HG02610 (cell line): ENCODE measurements at regions not wholly inside any gene's neighbourhood (a gene's known extent, or its start where the extent isn't known, plus 50 kb on each side); places are given as distances from the start of the nearest gene placed in this dataset.
"Not testable (repeated sequence)": the region's sequence is repeated elsewhere in the genome, so short reads cannot be mapped to it uniquely, and the experiment has no call there.

ENCODE experiments used
- ATAC-seq: cut with Tn5 transposase; IDR thresholded peaks from one replicate; pipeline ENCODE4 v1.9.1; 2021; ENCODE audit warnings: mild to moderate bottlenecking, moderate library complexity; ENCODE audit not compliant: unreplicated experiment

- ATAC-seq: no peak
Observed at GRCh38 chr3:146781059-146781458, 175.9 kb upstream of the PLSCR5 start.

- no peak for ATAC-seq
Observed at GRCh38 chr3:146780251-146780650, 175.1 kb upstream of the PLSCR5 start.

GRCh38 chr3:146777941-146778340 lies 172.8 kb upstream of the PLSCR5 start:
- ATAC-seq: no peak

DNA sequence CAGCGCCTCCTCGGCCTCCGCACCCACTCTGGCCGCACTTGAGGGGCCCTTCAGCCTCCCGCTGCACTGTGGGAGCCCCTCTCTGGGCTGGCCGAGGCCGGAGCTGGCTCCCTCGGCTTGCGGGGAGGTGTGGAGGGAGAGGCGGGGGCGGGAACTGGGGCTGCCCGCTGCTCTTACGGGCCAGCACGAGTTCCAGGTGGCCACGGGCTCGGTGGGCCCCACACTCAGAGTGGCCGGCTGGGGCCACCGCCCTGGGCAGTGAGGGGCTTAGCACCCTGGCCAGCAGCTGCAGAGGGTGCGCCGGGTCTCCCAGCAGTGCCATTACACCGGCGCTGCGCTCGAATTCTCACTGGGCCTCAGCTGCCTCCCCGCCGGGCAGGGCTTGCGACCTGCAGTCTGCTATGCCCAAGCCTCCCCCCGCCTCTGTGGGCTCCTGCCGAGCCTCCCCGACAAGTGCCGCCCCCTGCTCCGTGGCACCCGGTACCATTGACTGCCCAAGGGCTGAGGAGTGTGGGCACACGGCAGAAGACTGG lies 167.1 kb upstream of the PLSCR5 start:
- no peak for ATAC-seq

DNA sequence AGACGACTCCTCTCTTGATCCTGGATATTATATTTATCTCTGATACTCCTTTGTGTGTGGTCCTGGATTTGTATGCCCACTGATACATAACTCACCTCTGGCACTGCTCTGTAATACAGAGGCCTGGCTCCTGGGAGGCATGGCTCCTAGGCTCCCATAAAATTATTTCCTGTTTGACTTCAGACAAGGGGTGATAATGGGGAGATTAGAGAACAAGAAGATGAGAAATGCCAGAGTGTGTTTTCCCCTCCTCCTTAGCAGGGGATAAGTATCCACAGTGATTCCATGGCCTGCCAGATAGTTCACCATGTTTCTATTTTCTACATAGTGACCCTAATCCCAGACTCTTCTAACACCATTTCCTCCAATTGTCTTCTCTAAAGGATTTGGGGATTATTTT lies 165.7 kb upstream of the PLSCR5 start:
- no peak for ATAC-seq

GRCh38 chr3:146770301-146770700 lies 165.2 kb upstream of the PLSCR5 start:
- no peak for ATAC-seq

- no peak for ATAC-seq
Observed at GRCh38 chr3:146757759-146758158, 152.6 kb upstream of the PLSCR5 start.

DNA sequence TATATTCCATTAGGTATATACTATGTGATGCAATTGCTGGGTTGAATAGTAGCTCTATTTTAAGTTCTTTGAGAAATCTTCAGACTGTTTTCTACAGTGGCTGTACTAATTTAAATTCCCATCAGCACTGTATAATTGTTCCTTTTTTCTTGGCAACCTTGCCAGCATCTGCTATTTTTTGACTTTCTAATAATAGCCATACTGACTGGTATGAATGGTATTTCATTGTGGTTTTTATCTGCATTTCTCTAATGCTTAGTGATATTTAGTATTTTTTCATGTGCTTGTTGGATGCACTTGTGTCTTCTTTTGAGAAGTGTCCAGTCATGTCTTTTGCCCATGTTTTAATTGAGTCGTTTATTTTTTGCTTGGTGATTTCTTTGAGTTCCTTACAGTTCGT lies 145.1 kb upstream of the PLSCR5 start:
- no peak for ATAC-seq

DNA sequence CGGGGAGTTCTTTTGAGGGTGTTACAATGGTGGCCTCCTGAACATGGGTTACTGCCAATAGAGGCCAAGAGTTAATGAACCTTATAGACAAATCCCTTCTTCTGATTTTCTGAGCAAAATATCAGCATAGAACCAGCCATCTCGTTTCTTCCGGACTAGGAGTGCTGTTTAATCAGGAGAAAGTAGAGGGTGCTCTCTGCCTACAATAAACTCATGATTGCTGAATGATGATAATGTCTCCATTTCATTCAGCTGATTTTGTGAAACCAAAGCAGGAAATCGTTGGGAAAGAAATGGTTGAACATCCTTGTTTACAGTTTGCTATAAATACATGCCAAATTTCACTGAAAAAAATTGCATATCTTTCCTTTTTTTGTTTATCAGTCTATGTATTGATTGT lies 142.8 kb upstream of the PLSCR5 start:
- ATAC-seq: no peak

DNA sequence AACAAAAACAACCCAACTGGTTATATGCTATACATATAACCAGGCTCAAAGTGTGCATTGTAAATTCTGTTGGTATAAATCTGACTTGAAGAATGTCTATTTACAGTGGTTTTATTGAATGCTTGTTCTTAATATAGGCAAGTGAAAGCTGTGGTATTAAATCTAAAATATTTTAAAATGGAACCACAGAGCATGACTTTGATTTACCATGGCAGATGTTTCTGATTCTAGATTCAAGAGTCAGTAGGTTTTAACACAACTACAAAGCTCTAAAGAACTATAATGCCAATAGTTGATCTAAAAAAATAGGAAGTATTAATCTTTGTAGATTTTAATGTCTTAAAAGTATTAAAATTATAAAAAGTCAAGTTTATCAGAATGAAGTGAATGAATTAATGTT lies 141.9 kb upstream of the PLSCR5 start:
- ATAC-seq: no peak

DNA sequence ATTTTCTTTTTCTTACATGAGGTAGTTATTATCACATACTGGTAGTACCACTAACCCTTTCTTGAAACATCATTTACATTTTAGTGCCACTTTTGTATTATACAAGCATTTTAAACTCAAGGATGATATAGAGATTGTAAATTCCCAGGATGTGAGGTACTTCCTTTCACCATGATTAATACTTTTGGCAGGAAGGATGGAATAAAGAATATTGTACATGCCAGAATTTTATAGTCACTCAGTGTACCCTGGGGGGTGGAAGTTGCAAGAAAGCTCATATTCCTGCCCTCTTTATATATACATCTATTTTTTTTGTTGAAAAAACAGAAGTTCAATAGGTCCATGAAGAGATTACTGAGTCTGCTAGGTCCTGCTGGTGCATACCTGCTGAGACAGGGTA lies 141.0 kb upstream of the PLSCR5 start:
- ATAC-seq: no peak

GRCh38 chr3:146739203-146739671 lies 134.1 kb upstream of the PLSCR5 start:
- no peak for ATAC-seq

DNA sequence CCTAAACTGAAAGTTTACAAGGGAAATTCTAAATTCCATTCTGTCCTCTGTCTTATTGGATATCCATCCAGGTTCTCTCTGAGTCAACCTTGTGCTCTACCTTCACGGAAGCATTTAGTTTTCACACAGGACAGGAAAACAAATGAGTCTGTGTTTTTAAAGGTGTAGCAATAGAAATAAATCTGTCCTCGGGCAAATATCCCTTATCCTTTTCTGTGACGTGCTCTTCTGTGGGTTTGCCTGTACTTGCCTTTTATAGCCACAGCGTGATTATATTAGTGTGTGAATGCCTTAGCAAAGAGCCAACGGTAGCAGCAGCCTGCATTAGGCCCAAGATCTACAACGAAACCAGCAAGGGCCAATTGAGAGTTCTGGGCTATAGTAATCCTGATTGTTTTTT lies 127.2 kb upstream of the PLSCR5 start:
- no peak for ATAC-seq

- no peak for ATAC-seq
Observed at GRCh38 chr3:146715170-146715569, 110.0 kb upstream of the PLSCR5 start.

DNA sequence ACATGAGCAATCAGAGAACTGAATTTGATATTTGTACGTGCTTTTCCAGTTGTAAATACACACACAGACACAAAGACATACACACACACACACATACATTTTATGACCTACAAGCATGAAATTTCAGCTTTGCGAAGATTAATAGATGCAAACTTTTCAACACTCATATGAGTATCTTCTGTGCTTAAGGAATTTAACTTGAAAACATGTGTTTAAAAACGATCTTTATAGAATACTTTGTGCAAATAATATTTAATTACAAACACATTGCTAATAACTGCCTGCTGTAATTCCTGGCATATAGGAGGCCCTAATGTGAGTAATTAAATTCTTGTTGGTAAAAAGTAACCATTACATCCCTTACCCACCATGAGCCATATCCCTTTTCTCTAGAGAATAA lies 107.7 kb upstream of the PLSCR5 start:
- no peak for ATAC-seq

DNA sequence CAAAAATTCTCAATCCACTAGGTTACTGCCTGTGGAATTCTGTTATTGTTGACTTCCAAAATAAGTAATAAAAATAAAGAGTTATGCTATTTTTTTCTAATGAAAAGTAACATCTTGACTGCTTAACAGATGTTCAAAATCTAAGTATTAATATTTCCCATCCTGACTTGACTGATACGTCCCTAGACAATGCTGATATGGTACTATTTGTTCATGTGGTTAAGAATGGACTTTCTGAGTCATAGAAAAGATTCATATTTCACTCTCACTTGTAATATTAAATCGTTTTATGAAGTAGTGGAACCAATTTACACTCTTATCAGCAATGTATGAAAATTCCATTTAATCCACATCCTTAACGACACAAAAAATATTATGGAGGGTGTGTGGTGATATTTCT lies 104.8 kb upstream of the PLSCR5 start:
- ATAC-seq: no peak

- ATAC-seq: peak; percentile 73
Observed at GRCh38 chr3:146705225-146705624, 100.1 kb upstream of the PLSCR5 start.

DNA sequence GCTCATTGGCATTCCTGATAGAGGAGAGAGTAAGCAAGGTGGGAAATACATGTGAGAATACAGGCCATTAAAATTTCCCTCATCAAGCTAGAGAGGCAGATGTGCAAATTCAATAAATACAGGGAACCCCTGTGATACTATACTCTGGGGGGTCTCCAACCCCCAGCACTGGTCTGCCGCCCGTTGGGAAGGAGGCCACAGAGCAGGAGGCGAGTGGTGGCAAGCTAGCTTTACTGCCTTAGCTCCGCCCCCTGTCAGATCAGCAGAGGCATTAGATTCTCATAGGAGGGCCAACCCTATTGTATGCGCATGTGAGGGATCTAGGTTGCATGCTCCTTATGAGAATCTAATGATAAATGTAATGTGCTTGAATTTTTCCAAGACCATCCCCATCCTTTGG lies 97.1 kb upstream of the PLSCR5 start:
- ATAC-seq: no peak

GRCh38 chr3:146701246-146701645 lies 96.1 kb upstream of the PLSCR5 start:
- ATAC-seq: no peak

GRCh38 chr3:146700025-146700424 lies 94.9 kb upstream of the PLSCR5 start:
- not testable (repeated sequence) for ATAC-seq

DNA sequence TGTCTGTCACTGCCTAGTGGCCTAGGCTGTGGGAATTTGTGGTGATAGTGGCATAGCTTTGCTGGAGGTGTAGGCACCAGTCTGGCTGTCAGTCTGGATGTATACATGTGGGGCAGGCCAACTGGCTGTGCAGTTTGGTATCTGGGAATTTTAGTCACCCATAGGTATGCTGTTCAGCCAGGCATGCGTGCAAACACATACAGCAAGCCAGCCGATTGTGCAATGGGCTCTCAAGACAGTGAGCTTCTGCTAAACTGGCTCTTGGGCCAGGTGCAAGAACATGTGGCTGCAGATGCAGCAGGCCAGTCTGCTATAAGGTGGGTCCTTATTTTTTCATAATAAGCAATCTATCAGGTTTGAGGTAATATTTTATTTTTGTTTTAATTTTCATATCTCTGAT lies 87.1 kb upstream of the PLSCR5 start:
- ATAC-seq: no peak

GRCh38 chr3:146685050-146685814 lies 80.1 kb upstream of the PLSCR5 start:
- no peak for ATAC-seq

GRCh38 chr3:146682171-146682570 lies 77.0 kb upstream of the PLSCR5 start:
- ATAC-seq: no peak
